Omental fat pad (tissue), 3 donors: ENCODE measurements at regions not wholly inside any gene's neighbourhood (a gene's known extent, or its start where the extent isn't known, plus 50 kb on each side); places are given as distances from the start of the nearest gene placed in this dataset.

Experiments used
- ATAC-seq: fragments of 150-250 bp; one replicate; pipeline ENCODE4 v1.9.1; 2016; ENCODE audit warnings: mild to moderate bottlenecking, moderate library complexity; ENCODE audit not compliant: low FRiP score
- DNase-seq: peaks from one replicate; pipeline ENCODE4 v3.0.0-alpha.2; 2019; ENCODE audit warnings: low spot score
- TF ChIP-seq, protein P1 (sequence below), 3 donors: fragments of 450-650 bp; IDR thresholded peaks; one replicate each; pipeline ENCODE4 v1.5.1; 2016 to 2017; ENCODE audit warnings: antibody characterized with exemption in 3 of 3, mild to moderate bottlenecking in 3 of 3, moderate library complexity in 2 of 3

DNA sequence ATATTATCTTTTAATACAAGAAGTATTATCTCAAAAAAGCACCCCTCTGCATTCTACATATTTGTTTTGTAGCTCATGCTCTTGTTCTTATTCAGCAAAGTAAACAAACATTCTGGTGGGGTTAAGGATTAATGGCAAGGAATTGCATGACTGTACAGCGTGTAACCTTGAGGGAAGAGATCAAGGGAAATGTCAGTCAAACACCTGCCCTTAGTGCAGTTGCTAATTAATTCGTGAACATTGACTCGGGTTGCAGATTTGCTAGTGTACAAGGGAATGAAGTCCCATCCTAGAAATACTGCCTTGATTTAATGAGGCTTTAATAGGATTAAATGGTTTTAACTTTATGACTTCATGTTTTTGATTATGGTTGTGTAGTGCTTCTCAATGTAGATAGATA is 1758.1 kb downstream of the MAT2B start:
- DNase-seq: no peak
- ATAC-seq: no peak
- TF ChIP-seq, protein P1, sequence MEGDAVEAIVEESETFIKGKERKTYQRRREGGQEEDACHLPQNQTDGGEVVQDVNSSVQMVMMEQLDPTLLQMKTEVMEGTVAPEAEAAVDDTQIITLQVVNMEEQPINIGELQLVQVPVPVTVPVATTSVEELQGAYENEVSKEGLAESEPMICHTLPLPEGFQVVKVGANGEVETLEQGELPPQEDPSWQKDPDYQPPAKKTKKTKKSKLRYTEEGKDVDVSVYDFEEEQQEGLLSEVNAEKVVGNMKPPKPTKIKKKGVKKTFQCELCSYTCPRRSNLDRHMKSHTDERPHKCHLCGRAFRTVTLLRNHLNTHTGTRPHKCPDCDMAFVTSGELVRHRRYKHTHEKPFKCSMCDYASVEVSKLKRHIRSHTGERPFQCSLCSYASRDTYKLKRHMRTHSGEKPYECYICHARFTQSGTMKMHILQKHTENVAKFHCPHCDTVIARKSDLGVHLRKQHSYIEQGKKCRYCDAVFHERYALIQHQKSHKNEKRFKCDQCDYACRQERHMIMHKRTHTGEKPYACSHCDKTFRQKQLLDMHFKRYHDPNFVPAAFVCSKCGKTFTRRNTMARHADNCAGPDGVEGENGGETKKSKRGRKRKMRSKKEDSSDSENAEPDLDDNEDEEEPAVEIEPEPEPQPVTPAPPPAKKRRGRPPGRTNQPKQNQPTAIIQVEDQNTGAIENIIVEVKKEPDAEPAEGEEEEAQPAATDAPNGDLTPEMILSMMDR (IDR thresholded peaks at IDR 0.05): no peak

DNA sequence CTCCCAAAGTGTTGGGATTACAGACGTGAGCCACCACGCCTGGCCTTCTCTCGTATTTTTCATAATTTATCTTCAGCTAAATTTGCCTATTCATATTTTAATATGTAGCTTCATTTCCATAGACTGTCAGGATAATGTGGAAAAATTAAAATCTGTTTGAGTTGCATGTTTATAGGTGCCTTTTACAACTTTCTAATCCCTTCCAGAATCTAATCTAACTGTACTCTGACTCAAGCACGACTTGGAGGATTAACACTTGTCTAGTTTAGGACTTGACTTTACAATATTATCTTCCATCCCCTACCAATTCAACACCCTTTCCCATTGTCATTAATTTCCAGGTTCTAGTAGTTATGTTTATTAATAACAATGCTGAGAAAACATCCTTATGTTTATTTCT is 1761.5 kb downstream of the MAT2B start:
- no peak for DNase-seq
- TF ChIP-seq, protein P1 (IDR thresholded peaks at IDR 0.05): no peak
- ATAC-seq: no peak

DNA sequence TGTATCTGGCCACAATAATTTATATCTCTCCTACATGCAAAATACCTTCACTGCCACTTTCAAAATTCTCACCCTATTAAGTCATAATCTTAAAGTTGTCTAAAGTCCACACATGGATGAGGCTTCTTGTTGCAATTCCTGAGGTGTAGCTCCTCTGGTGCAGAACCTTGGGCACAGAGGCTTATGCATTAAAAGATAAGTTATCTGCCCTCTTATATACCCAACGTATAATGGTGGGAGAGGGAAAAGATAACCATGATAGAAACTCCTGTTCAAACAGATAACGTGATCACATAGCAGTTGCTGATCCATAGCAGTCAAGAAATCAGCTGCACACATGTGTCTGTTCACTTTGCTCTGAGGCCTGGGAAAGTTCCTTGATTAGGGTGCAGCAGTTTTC is 1767.0 kb downstream of the MAT2B start:
- ATAC-seq (no peak), DNase-seq (no peak)
- TF ChIP-seq, protein P1 (IDR thresholded peaks at IDR 0.05): no peak

DNA sequence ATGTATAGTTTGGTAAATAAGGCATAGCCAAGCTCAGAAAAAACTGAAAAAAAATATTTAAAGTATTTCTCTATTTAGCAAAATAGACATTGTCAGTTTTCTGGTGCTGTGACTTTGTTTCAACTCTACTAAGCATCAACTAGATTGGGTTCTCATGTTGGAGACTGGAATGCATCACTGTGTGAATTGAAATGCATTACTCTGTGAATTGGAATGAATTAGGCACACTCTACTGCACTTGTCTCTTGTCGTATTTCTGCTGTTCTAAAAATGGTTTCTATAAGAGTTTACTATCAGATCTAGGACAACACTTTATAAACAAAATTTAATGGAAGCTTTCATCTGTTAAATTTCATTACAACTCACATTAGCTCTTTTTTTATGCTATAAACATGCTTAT is 1772.2 kb downstream of the MAT2B start:
- DNase-seq: no peak
- TF ChIP-seq, protein P1 (IDR thresholded peaks at IDR 0.05): no peak
- ATAC-seq: no peak

DNA sequence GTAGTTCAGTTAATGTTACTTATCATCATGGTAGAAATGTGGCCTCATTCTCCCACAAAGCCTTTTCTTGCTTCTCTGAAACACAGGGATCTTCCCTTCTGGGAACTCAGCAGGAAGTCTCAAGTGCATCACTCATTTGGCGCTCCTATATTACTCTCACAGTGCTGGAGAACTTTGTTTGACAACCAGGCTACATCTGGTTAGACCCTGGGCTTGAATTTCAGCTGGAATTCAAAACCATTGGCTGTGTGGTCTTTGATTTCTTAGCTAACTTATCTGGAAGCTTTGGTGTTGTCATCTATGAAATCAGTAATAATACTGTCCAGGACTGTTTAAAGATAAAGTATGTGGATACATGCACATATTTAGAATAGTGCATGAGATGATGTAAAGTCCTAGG is 1777.1 kb downstream of the MAT2B start:
- no peak for ATAC-seq
- TF ChIP-seq, protein P1 (IDR thresholded peaks at IDR 0.05): no peak
- DNase-seq: no peak

DNA sequence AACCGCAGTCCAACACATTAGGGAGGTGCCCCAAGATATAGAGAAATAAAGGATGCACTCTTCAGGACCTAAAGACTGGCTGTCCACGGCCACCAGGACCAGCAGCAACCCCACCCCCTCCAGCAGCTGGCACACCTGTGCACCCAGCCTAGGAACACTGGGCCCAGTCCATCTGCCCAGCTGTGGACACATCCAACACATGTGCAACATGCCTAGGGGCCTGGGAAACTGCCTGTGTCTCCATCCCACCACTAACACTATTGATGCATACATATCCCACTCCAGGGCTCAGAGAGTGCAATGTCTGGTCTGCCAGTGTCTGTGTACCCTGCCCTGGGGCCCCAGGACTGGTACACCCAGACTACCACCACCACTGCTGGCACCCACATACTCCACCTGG is 1781.3 kb downstream of the MAT2B start:
- TF ChIP-seq, protein P1 (IDR thresholded peaks at IDR 0.05): no peak
- ATAC-seq: no peak
- no peak for DNase-seq

DNA sequence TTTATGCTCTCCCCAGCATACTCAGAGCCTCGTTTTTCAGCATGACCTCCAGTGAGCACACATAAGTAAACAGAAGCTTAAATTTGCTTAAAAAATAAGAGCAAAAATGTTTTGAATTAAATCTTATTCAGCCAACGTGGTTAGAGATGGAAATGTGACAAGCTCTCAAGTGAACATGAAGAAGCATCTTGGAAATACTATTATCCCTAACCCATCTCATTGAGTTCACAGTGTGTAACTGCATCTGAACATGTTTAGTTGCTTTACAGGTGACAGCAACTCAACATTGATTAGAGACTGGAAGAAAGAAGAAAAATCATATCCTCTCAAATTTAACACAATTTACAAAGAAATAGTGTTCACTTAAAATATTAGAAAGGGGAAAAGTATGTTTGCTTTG is 1785.1 kb downstream of the MAT2B start:
- ATAC-seq: no peak
- TF ChIP-seq, protein P1 (IDR thresholded peaks at IDR 0.05): no peak
- DNase-seq: no peak
